ENCODE measurements at regions not wholly inside any gene's neighbourhood (a gene's known extent, or its start where the extent isn't known, plus 50 kb on each side); places are given as distances from the start of the nearest gene placed in this dataset.

DNA sequence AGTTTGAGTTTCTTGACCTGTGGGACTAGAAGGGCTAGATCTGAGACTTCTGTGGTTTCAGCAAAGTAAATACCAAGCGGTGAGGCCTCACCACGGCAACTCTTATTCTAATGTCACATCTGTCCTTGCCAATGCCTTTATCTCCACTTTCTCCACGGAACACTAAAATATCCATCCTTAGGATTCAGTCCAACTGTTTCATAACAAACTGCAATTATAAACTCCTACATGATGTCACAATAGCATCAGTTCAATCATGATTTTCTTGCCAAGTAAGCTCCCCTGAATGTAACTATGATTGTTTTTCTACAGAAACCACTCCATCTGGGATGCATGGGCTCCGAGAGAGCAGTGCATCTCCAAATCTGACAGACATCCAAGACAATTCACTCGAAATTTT is 79.6 kb downstream of the LRATD1 start:
- BruUV-seq (replicated peaks), result no TSS peak
- ATAC-seq, result no peak
- ChIA-PET RAD21 (ENCODE audit: low non-redundant PET in 1 of 2, low total read pairs in 2 of 2, uncharacterized antibody in 2 of 2, unreplicated experiment in 2 of 2) (no interaction called here), CTCF (no interaction called here), POLR2A (no interaction called here)
- H3K9me2 ChIP-seq (ENCODE audit: insufficient read depth), result no peaks in the 10 kb centered on the region
- no peaks in the 10 kb centered on the region for H3K36me3 ChIP-seq (ENCODE audit: control insufficient read depth in 1 of 2, insufficient read depth in 2 of 2, low read length in 2 of 2)
- intact Hi-C loops (cut with micrococcal nuclease), result no loop called here
- peaks cover 8 to 21% of the 10 kb centered on the region in 2 experiments; a peak in 2 of 4 replicates for H3K9me3 ChIP-seq (ENCODE audit: control insufficient read depth in 1 of 2, insufficient read depth in 1 of 2, low read depth in 1 of 2, low read length in 2 of 2)
- no peak overlapping the region for H3K4me2 ChIP-seq (ENCODE audit: low read length)
- no peak overlapping the region for H3K4me3 ChIP-seq (replicated peaks in 1 of 2; ENCODE audit: low read depth in 1 of 2, low read length in 2 of 2)
- H3K9ac ChIP-seq (ENCODE audit: low read length), result no peak overlapping the region
- no peaks in the 10 kb centered on the region for H3K79me2 ChIP-seq (ENCODE audit: insufficient read depth, low read length)
- no peak for TF ChIP-seq SRF (IDR thresholded peaks at IDR 0.05; ENCODE audit: low read depth)
- no peak for TF ChIP-seq POLR2A (IDR thresholded peaks at IDR 0.05; ENCODE audit: borderline replicate concordance, extremely low read depth, insufficient read depth, insufficient read length)
- no peak for TF ChIP-seq ZNF274 (IDR thresholded peaks at IDR 0.05; ENCODE audit: low read depth, low read length)
- no peak for TF ChIP-seq EZH2 (IDR thresholded peaks at IDR 0.05)
- TF ChIP-seq ZFX (IDR thresholded peaks at IDR 0.05), result no peak
- TF ChIP-seq EZH2phosphoT487 (IDR thresholded peaks at IDR 0.05; ENCODE audit: borderline replicate concordance), result no peak
- TF ChIP-seq, protein P1, sequence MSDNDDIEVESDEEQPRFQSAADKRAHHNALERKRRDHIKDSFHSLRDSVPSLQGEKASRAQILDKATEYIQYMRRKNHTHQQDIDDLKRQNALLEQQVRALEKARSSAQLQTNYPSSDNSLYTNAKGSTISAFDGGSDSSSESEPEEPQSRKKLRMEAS (IDR thresholded peaks at IDR 0.05), result no peak
- no peak for TF ChIP-seq TCF7L2 (IDR thresholded peaks at IDR 0.05; ENCODE audit: borderline replicate concordance, extremely low read depth, insufficient read depth, insufficient read length)
- TF ChIP-seq CEBPB (IDR thresholded peaks at IDR 0.05; ENCODE audit: low read depth), result no peak
- TF ChIP-seq JUND (IDR thresholded peaks at IDR 0.05), result no peak
- no peak for TF ChIP-seq CBX3 (IDR thresholded peaks at IDR 0.05; ENCODE audit: low read depth)
- TF ChIP-seq FOSL1 (IDR thresholded peaks at IDR 0.05; ENCODE audit: low read depth), result no peak
- TF ChIP-seq SP1 (IDR thresholded peaks at IDR 0.05; ENCODE audit: low read depth), result no peak
- TF ChIP-seq, protein P2, sequence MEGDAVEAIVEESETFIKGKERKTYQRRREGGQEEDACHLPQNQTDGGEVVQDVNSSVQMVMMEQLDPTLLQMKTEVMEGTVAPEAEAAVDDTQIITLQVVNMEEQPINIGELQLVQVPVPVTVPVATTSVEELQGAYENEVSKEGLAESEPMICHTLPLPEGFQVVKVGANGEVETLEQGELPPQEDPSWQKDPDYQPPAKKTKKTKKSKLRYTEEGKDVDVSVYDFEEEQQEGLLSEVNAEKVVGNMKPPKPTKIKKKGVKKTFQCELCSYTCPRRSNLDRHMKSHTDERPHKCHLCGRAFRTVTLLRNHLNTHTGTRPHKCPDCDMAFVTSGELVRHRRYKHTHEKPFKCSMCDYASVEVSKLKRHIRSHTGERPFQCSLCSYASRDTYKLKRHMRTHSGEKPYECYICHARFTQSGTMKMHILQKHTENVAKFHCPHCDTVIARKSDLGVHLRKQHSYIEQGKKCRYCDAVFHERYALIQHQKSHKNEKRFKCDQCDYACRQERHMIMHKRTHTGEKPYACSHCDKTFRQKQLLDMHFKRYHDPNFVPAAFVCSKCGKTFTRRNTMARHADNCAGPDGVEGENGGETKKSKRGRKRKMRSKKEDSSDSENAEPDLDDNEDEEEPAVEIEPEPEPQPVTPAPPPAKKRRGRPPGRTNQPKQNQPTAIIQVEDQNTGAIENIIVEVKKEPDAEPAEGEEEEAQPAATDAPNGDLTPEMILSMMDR (IDR thresholded peaks at IDR 0.05 in 2 of 3, conservative IDR thresholded peaks at IDR 0.05 in 1 of 3; ENCODE audit: borderline replicate concordance in 1 of 3, insufficient read depth in 1 of 3, low read depth in 2 of 3, low read length in 2 of 3), result no peak
- no peak for TF ChIP-seq SIN3A (IDR thresholded peaks at IDR 0.05; ENCODE audit: low read depth)
- TF ChIP-seq, protein P3, sequence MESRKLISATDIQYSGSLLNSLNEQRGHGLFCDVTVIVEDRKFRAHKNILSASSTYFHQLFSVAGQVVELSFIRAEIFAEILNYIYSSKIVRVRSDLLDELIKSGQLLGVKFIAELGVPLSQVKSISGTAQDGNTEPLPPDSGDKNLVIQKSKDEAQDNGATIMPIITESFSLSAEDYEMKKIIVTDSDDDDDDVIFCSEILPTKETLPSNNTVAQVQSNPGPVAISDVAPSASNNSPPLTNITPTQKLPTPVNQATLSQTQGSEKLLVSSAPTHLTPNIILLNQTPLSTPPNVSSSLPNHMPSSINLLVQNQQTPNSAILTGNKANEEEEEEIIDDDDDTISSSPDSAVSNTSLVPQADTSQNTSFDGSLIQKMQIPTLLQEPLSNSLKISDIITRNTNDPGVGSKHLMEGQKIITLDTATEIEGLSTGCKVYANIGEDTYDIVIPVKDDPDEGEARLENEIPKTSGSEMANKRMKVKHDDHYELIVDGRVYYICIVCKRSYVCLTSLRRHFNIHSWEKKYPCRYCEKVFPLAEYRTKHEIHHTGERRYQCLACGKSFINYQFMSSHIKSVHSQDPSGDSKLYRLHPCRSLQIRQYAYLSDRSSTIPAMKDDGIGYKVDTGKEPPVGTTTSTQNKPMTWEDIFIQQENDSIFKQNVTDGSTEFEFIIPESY (IDR thresholded peaks at IDR 0.05; ENCODE audit: extremely low read depth, insufficient replicate concordance, low read length), result no peak
- no peak for TF ChIP-seq POLR2AphosphoS5 (IDR thresholded peaks at IDR 0.05; ENCODE audit: low read depth, low read length)
- TF ChIP-seq ELF1 (IDR thresholded peaks at IDR 0.05; ENCODE audit: borderline replicate concordance, low read depth), result no peak
- TF ChIP-seq YY1 (IDR thresholded peaks at IDR 0.05; ENCODE audit: extremely low read depth, insufficient replicate concordance, low read depth, low read length), result no peak
- no peak for TF ChIP-seq EGR1 (IDR thresholded peaks at IDR 0.05; ENCODE audit: low read depth)
- H3K27me3 ChIP-seq (ENCODE audit: insufficient read depth, low read length), result no peaks in the 10 kb centered on the region
- no peak overlapping the region for H3K27ac ChIP-seq (ENCODE audit: low read depth, low read length)
- H3K4me1 ChIP-seq (ENCODE audit: control insufficient read depth in 1 of 2, insufficient read depth in 2 of 2, low read length in 2 of 2), result no peaks in the 10 kb centered on the region
- DNase-seq (ENCODE audit: low read depth, low spot score), result no peak
- H4K20me1 ChIP-seq (ENCODE audit: insufficient read depth), result no peaks in the 10 kb centered on the region
- H2AFZ ChIP-seq (ENCODE audit: low read depth, low read length, poor library complexity, severe bottlenecking), result no peak overlapping the region
